GM20000 (cell line): ENCODE measurements at regions not wholly inside any gene's neighbourhood (a gene's known extent, or its start where the extent isn't known, plus 50 kb on each side); places are given as distances from the start of the nearest gene placed in this dataset.

ENCODE experiments used
- DNase-seq: peaks from one replicate; pipeline ENCODE4 v3.0.0; 2012; ENCODE audit warnings: low spot score
- TF ChIP-seq, protein P1 (sequence below): IDR thresholded peaks from 2 replicates; pipeline ENCODE4 v1.5.1; 2012; ENCODE audit warnings: mild to moderate bottlenecking, control low read depth; ENCODE audit errors: extremely low read depth, missing control alignments

DNA sequence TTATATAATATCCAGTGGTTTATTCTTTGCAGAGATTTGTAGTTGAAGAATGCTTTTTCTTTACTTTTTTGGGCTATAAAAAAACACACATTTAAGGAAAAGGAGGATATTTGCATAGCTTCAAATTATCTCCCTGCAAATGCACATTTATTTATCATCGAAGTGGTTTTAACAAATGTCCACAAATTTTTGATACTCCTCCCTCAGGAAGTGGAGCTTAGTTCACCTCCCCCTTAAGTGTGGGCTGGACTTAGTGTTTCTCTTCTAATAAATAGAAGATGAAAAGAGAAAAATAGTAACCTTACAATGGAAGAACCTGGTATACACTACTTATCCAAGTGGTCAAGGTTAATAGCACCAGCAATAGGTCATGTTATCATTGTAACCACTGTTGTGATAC lies 537.6 kb downstream of the ARL4A start:
- DNase-seq = no peak
- TF ChIP-seq, protein P1, sequence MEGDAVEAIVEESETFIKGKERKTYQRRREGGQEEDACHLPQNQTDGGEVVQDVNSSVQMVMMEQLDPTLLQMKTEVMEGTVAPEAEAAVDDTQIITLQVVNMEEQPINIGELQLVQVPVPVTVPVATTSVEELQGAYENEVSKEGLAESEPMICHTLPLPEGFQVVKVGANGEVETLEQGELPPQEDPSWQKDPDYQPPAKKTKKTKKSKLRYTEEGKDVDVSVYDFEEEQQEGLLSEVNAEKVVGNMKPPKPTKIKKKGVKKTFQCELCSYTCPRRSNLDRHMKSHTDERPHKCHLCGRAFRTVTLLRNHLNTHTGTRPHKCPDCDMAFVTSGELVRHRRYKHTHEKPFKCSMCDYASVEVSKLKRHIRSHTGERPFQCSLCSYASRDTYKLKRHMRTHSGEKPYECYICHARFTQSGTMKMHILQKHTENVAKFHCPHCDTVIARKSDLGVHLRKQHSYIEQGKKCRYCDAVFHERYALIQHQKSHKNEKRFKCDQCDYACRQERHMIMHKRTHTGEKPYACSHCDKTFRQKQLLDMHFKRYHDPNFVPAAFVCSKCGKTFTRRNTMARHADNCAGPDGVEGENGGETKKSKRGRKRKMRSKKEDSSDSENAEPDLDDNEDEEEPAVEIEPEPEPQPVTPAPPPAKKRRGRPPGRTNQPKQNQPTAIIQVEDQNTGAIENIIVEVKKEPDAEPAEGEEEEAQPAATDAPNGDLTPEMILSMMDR = no peak

DNA sequence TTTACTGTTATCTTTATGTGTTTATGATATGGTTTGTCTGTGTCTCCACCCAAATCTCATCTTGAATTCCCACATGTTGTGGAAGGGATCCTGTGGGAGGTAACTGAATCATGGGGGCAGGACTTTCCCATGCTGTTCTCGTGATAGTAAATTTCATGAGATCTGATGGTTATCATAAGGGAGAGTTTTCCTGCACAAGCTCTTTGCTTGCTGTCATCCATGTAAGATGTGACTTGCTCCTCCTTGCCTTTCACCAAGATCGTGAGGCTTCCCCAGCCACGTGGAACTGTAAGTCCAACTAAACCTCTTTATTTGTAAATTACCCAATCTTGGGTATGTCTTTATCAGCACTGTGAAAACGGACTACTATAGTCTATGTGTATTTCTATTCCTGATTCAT lies 539.0 kb downstream of the ARL4A start:
- TF ChIP-seq, protein P1 = no peak
- no peak for DNase-seq

DNA sequence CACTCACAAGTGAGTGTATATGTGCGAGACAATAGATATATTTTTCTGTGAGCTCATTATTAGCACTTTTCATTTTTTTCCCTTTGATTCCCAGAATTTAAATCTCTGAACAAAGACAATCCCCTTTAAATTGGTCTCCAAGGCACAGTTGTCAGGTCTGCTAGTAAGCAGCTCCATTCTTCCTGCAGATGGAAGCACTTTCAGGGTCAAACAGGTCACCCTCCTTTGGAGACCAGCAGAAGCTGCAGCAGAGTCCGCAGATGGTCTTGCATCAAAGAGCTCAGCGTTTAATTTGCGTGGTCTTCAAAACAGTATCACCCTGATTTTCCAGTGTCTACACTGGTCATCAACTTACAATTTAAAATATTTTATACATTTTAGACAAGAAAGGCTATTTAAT lies 543.8 kb downstream of the ARL4A start:
- TF ChIP-seq, protein P1 = no peak
- DNase-seq = no peak

DNA sequence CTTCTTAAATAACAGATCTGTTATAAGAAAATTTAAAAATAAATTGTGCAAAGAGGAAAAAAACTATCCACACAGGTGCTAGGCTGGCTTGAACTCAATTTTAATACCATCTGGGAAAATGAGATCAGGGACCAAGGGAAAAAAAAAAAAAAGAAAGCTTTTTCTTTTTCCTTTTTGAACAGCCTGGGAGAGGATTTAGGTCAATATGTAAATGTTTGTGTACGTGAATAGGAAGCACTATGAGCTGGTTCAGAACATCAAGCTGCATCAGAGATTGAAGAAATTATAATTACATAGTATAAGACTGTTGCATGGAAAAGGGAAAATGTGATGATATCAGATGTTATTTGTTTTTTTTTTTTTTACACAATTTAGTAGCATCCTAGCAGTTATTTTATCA lies 548.0 kb downstream of the ARL4A start:
- TF ChIP-seq, protein P1 = no peak
- DNase-seq = no peak

DNA sequence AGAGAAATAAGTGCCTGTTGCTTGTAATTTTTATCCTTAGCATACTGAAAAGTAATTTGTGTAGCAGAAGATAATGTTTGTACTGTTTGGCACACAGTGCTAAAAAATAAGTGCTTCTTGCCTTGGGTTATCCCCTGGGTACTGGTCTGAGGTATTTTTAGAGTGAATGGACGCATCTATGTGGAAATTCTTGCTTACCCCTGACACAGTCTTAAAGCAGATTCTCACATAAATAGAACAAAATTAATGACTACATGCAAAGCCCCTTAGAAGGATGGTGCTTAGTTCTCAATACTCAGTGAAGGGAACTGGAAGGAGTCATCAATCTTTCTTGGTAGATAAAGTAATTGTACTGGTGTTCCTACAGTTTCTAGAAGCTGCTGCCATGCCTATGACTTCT lies 548.6 kb downstream of the ARL4A start:
- TF ChIP-seq, protein P1 = no peak
- no peak for DNase-seq

DNA sequence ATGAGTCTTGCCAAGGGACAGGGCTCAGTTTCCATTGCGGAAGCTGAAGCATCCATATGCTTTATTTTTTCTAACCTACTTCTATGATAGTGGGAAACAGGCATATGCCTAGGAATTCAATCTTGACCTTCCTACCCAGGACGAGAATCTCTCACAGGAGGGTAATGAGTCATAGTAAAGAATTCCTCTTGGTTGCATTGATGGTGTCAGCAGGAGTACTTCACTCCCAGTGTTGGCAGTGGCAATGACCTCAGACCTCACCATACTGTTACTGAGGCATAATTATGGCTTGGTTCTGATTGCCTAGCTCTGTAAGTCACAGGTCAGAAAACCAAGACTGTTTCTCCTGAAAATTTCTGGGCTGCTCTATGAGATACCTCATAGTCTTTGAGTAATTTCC lies 552.9 kb downstream of the ARL4A start:
- TF ChIP-seq, protein P1 = no peak
- no peak for DNase-seq

DNA sequence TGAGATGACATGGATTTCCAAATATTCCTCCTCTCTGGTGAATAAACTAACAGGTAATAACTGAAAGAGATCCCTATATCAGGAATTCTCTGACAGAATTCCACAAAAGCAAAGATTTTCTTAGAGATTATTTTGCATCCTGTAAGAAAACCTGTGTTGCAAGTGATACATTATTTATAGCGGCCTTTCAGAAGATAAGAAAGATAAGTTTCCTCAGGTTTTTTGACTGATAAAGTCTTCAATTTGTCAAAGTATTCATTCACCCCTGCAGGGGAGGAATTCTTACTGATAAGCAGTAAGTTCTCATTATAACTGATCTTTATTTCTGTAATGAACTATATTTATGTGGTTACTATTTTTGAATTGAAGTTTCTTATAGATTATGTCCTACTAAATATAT lies 554.0 kb downstream of the ARL4A start:
- DNase-seq = no peak
- TF ChIP-seq, protein P1 = no peak
